HEK293 (cell line): ENCODE measurements at regions not wholly inside any gene's neighbourhood (a gene's known extent, or its start where the extent isn't known, plus 50 kb on each side); places are given as distances from the start of the nearest gene placed in this dataset.

ENCODE experiments used
- CTCF ChIA-PET: fragments of 350-600 bp; formaldehyde crosslinking; extraction: SDS; loops from one replicate; lab custom pipeline; 2021; ENCODE audit warnings: antibody characterized with exemption; lab: Yijun Ruan, JAX
- POLR2A ChIA-PET: fragments of 300-600 bp; formaldehyde crosslinking; extraction: SDS; loops from one replicate; lab custom pipeline; 2020; ENCODE audit warnings: antibody characterized with exemption, inconsistent platforms; lab: Yijun Ruan, JAX
- H3K27ac ChIP-seq: fragments of 200-500 bp; sonication (Bioruptor generic); 2 replicates; pipeline ENCODE4 v1.5.1; 2014; ENCODE audit warnings: low read depth, low read length, control low read depth, inconsistent platforms; ENCODE audit errors: extremely low read depth
- H3K36me3 ChIP-seq, 2 experiments: fragments of 200-500 bp in 1 of 2; sonication (Bioruptor generic) in 1 of 2; 1 replicate in 1 of 2; 2 replicates in 1 of 2; pipeline ENCODE4 v1.5.1; 2014 to 2017; ENCODE audit warnings: inconsistent platforms in 2 of 2, low read length in 2 of 2; ENCODE audit not compliant: control insufficient read depth in 2 of 2, insufficient read depth in 1 of 2
- H3K4me1 ChIP-seq: fragments of 200-500 bp; sonication (Bioruptor generic); 2 replicates; pipeline ENCODE4 v1.5.1; 2014; ENCODE audit warnings: mild to moderate bottlenecking, low read length, inconsistent platforms; ENCODE audit not compliant: control insufficient read depth, insufficient read depth
- H3K4me3 ChIP-seq: 2 replicates; pipeline ENCODE4 v1.5.1; 2011; ENCODE audit warnings: low read depth, mild to moderate bottlenecking, control low read depth, low read length, moderate library complexity
- H3K9me3 ChIP-seq: fragments of 200-500 bp; sonication (Bioruptor generic); 2 replicates; pipeline ENCODE4 v1.5.1; 2014; ENCODE audit warnings: low read depth, low read length, inconsistent platforms; ENCODE audit not compliant: control insufficient read depth, insufficient read depth
- GLIS1 ChIP-seq: fragments of 450-650 bp; formaldehyde crosslinking; IDR thresholded peaks from 2 replicates; pipeline ENCODE4 v1.5.1; 2016; ENCODE audit warnings: missing biosample characterization, missing genetic modification characterization
- SETDB1 ChIP-seq: IDR thresholded peaks from one replicate; pipeline ENCODE4 v1.6.1; 2017; ENCODE audit warnings: mild to moderate bottlenecking, low read length, moderate library complexity, mixed read lengths; ENCODE audit not compliant: insufficient read length
- SP3 ChIP-seq: fragments of 450-650 bp; formaldehyde crosslinking; IDR thresholded peaks from 2 replicates; pipeline ENCODE4 v1.5.1; 2016; ENCODE audit warnings: missing biosample characterization, missing genetic modification characterization
- TRIM28 ChIP-seq: IDR thresholded peaks from 2 replicates; pipeline ENCODE4 v1.6.1; 2011; ENCODE audit warnings: low read length, control low read depth, borderline replicate concordance
- ZNF132 ChIP-seq: fragments of 450-650 bp; formaldehyde crosslinking; IDR thresholded peaks from 2 replicates; pipeline ENCODE4 v1.5.1; 2017; ENCODE audit warnings: missing biosample characterization, missing genetic modification characterization, borderline replicate concordance
- ZNF138 ChIP-seq: fragments of 450-650 bp; formaldehyde crosslinking; IDR thresholded peaks from 2 replicates; pipeline ENCODE4 v1.5.1; 2016; ENCODE audit warnings: missing biosample characterization, missing genetic modification characterization, borderline replicate concordance
- ZNF146 ChIP-seq: fragments of 450-650 bp; formaldehyde crosslinking; IDR thresholded peaks from 2 replicates; pipeline ENCODE4 v1.5.1; 2016; ENCODE audit warnings: missing biosample characterization, missing genetic modification characterization
- ZNF155 ChIP-seq: fragments of 450-650 bp; formaldehyde crosslinking; IDR thresholded peaks from 2 replicates; pipeline ENCODE4 v1.5.1; 2016; ENCODE audit warnings: missing biosample characterization, missing genetic modification characterization
- ZNF169 ChIP-seq: fragments of 450-650 bp; formaldehyde crosslinking; IDR thresholded peaks from 2 replicates; pipeline ENCODE4 v1.5.1; 2016; ENCODE audit warnings: missing biosample characterization, missing genetic modification characterization
- ZNF184 ChIP-seq: fragments of 450-650 bp; IDR thresholded peaks from 2 replicates; pipeline ENCODE4 v1.5.1; 2018; ENCODE audit warnings: missing biosample characterization, mild to moderate bottlenecking, missing genetic modification characterization
- ZNF214 ChIP-seq: fragments of 450-650 bp; formaldehyde crosslinking; IDR thresholded peaks from 2 replicates; pipeline ENCODE4 v1.5.1; 2017; ENCODE audit warnings: missing biosample characterization, mild to moderate bottlenecking, missing genetic modification characterization, borderline replicate concordance
- ZNF274 ChIP-seq, 2 experiments: fragments of 200-500 bp in 1 of 2; fragments of 450-650 bp in 1 of 2; sonication (Bioruptor generic) in 1 of 2; formaldehyde crosslinking in 1 of 2; IDR thresholded peaks; 2 replicates each; pipeline versions ENCODE4 v1.5.1 to v1.6.1; 2014 to 2016; ENCODE audit warnings: borderline replicate concordance in 1 of 2, inconsistent platforms in 1 of 2, low read length in 1 of 2, missing biosample characterization in 1 of 2, missing genetic modification characterization in 1 of 2
- ZNF391 ChIP-seq: fragments of 450-650 bp; formaldehyde crosslinking; IDR thresholded peaks from 2 replicates; pipeline ENCODE4 v1.5.1; 2016; ENCODE audit warnings: low read depth, missing biosample characterization, missing genetic modification characterization, borderline replicate concordance
- ZNF394 ChIP-seq: fragments of 450-650 bp; formaldehyde crosslinking; IDR thresholded peaks from 2 replicates; pipeline ENCODE4 v1.5.1; 2016; ENCODE audit warnings: missing biosample characterization, missing genetic modification characterization, mild to moderate bottlenecking, moderate library complexity, borderline replicate concordance
- ZNF433 ChIP-seq: fragments of 450-650 bp; formaldehyde crosslinking; IDR thresholded peaks from 2 replicates; pipeline ENCODE4 v1.5.1; 2016; ENCODE audit warnings: missing biosample characterization, missing genetic modification characterization, low read depth
- ZNF501 ChIP-seq: fragments of 450-650 bp; formaldehyde crosslinking; IDR thresholded peaks from 2 replicates; pipeline ENCODE4 v1.5.1; 2016; ENCODE audit warnings: missing biosample characterization, missing genetic modification characterization
- ZNF521 ChIP-seq: fragments of 450-650 bp; formaldehyde crosslinking; IDR thresholded peaks from 2 replicates; pipeline ENCODE4 v1.5.1; 2017; ENCODE audit warnings: missing biosample characterization, mild to moderate bottlenecking, missing genetic modification characterization
- ZNF555 ChIP-seq: fragments of 450-650 bp; formaldehyde crosslinking; conservative IDR thresholded peaks from 2 replicates; pipeline ENCODE4 v1.5.1; 2017; ENCODE audit warnings: missing biosample characterization, mild to moderate bottlenecking, missing genetic modification characterization, inconsistent platforms
- ZNF658 ChIP-seq: fragments of 450-650 bp; formaldehyde crosslinking; IDR thresholded peaks from 2 replicates; pipeline ENCODE4; 2016; ENCODE audit warnings: missing biosample characterization, missing genetic modification characterization
- ZNF791 ChIP-seq: fragments of 450-650 bp; formaldehyde crosslinking; IDR thresholded peaks from 2 replicates; pipeline ENCODE4 v1.5.1; 2016; ENCODE audit warnings: missing biosample characterization, missing genetic modification characterization
- TF ChIP-seq, protein P1 (sequence below): fragments of 450-650 bp; formaldehyde crosslinking; IDR thresholded peaks from 2 replicates; pipeline ENCODE4 v1.5.1; 2016; ENCODE audit warnings: missing biosample characterization, missing genetic modification characterization

- CTCF ChIA-PET, result no interaction called here
- Histone ChIP-seq H3K36me3 (no peaks in the 10 kb centered on the region), H3K9me3 (no peaks in the 10 kb centered on the region), H3K4me3 (no peak overlapping the region), H3K27ac (no peak overlapping the region), H3K4me1 (no peaks in the 10 kb centered on the region)
- POLR2A ChIA-PET, result no interaction called here
- no peak for TF ChIP-seq ZNF791 (tag by site-specific recombination)
- TF ChIP-seq ZNF214 (tag by site-specific recombination), result no peak
- TF ChIP-seq GLIS1, result no peak
- TF ChIP-seq ZNF433 (tag by site-specific recombination), result no peak
- no peak for TF ChIP-seq ZNF658 (tag by site-specific recombination)
- TF ChIP-seq SETDB1, result no peak
- TF ChIP-seq ZNF184, result no peak
- no peak for TF ChIP-seq SP3 (tag by site-specific recombination)
- TF ChIP-seq ZNF555 (tag by site-specific recombination), result no peak
Measured at GRCh38 chr2:129296396-129296795, 683.1 kb upstream of the RAB6C start.

DNA sequence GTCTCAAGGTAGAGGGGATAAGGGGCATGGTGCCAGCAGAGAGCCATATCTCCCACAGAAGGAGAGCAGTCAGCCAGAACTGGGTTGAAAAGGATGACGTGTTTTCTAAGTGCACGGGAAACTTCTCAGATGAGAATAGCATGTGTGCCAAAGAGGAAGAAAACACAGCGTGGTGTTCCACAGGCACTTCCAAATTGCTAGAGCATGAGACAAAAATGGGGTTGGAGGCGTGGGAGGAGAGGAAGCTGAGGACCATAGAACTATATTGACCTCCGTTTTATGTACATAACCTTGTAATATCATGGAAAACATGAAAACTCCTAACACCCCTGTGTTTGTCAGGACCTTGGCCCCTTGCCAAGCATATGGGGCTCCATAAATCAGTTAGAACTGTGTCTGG lies 682.7 kb upstream of the RAB6C start:
- no peaks in the 10 kb centered on the region for H3K9me3 ChIP-seq
- TF ChIP-seq ZNF391 (tag by site-specific recombination), result no peak
- no peak for TF ChIP-seq ZNF138 (tag by site-specific recombination)
- no peak for TF ChIP-seq ZNF155
- no peak for TF ChIP-seq ZNF132 (tag by site-specific recombination)
- no peak for TF ChIP-seq ZNF394 (tag by site-specific recombination)
- TF ChIP-seq ZNF521 (tag by site-specific recombination), result no peak
- TF ChIP-seq ZNF146, result no peak
- no peak for TF ChIP-seq TRIM28
- no peak for TF ChIP-seq ZNF169 (tag by site-specific recombination)
- TF ChIP-seq, protein P1, sequence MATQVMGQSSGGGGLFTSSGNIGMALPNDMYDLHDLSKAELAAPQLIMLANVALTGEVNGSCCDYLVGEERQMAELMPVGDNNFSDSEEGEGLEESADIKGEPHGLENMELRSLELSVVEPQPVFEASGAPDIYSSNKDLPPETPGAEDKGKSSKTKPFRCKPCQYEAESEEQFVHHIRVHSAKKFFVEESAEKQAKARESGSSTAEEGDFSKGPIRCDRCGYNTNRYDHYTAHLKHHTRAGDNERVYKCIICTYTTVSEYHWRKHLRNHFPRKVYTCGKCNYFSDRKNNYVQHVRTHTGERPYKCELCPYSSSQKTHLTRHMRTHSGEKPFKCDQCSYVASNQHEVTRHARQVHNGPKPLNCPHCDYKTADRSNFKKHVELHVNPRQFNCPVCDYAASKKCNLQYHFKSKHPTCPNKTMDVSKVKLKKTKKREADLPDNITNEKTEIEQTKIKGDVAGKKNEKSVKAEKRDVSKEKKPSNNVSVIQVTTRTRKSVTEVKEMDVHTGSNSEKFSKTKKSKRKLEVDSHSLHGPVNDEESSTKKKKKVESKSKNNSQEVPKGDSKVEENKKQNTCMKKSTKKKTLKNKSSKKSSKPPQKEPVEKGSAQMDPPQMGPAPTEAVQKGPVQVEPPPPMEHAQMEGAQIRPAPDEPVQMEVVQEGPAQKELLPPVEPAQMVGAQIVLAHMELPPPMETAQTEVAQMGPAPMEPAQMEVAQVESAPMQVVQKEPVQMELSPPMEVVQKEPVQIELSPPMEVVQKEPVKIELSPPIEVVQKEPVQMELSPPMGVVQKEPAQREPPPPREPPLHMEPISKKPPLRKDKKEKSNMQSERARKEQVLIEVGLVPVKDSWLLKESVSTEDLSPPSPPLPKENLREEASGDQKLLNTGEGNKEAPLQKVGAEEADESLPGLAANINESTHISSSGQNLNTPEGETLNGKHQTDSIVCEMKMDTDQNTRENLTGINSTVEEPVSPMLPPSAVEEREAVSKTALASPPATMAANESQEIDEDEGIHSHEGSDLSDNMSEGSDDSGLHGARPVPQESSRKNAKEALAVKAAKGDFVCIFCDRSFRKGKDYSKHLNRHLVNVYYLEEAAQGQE, result no peak
- TF ChIP-seq ZNF501, result no peak
- TF ChIP-seq, all 188 proteins: peak for 0
- no peak overlapping the region for H3K4me3 ChIP-seq
- ChIA-PET POLR2A (no interaction called here), CTCF (no interaction called here)
- no peaks in the 10 kb centered on the region for H3K36me3 ChIP-seq
- no peak overlapping the region for H3K27ac ChIP-seq
- H3K4me1 ChIP-seq, result no peaks in the 10 kb centered on the region

GRCh38 chr2:129297430-129297829 lies 682.0 kb upstream of the RAB6C start:
- H3K27ac ChIP-seq, result no peak overlapping the region

More at GRCh38 chr2:129297430-129297829, 682.0 kb upstream of the RAB6C start:
- H3K4me3 ChIP-seq, result no peak overlapping the region
- no peaks in the 10 kb centered on the region for H3K4me1 ChIP-seq
- H3K9me3 ChIP-seq, result no peaks in the 10 kb centered on the region
- POLR2A ChIA-PET, result no interaction called here
- TF ChIP-seq ZNF274 (IDR thresholded peaks at IDR 0.05; ENCODE audit: low read length) (no peak), ZNF274 (tag by site-specific recombination; IDR thresholded peaks at IDR 0.05; ENCODE audit: borderline replicate concordance) (no peak)
- CTCF ChIA-PET, result interaction anchor here (0.7 kb wide), 1 partner anchor 24 kb away, joined by 3 read pairs; no protein-coding TSS in a partner anchor
- H3K36me3 ChIP-seq, result no peaks in the 10 kb centered on the region
